ENCODE measurements at regions not wholly inside any gene's neighbourhood (a gene's known extent, or its start where the extent isn't known, plus 50 kb on each side); places are given as distances from the start of the nearest gene placed in this dataset.
"Not testable (repeated sequence)": the region's sequence is repeated elsewhere in the genome, so short reads cannot be mapped to it uniquely, and the experiment has no call there.

DNA sequence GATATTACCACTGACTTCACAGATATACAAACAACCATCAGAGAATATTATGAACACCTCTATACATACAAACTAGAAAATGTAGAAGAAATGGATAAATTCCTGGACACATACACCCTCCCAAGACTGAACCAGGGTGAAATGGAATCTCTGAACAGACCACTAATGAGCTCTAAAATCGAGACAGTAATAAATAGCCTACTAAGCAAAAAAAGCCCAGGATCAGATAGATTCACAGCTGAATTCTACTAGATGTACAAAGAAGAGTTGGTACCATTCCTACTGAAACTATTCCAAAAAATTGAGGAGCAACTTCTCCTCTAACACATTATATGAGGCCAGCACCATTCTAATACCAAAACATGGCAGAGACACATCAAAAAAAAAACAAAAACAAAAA is 837.7 kb downstream of the FSCB start:
- Histone ChIP-seq H3K9ac (ENCODE audit: low read length) (no peak overlapping the region), H3K4me2 (ENCODE audit: low read length) (no peak overlapping the region), H3K27me3 (ENCODE audit: low read length) (no peaks in the 10 kb centered on the region), H3F3A (ENCODE audit: low read length, unreplicated experiment) (no peaks in the 10 kb centered on the region), H3K4me3 (ENCODE audit: low read length) (no peak overlapping the region), H3K9me3 (ENCODE audit: low read length) (no peaks in the 10 kb centered on the region), H3K9me2 (replicated peaks; ENCODE audit: low read length) (no peaks in the 10 kb centered on the region), H3K4me1 (ENCODE audit: insufficient read depth, low read length) (no peaks in the 10 kb centered on the region), H3K36me3 (ENCODE audit: low read depth, low read length) (no peaks in the 10 kb centered on the region), H3K79me2 (ENCODE audit: low read length) (no peaks in the 10 kb centered on the region), H2AFZ (ENCODE audit: low read length) (no peak overlapping the region), H4K20me1 (ENCODE audit: low read length) (no peaks in the 10 kb centered on the region), H3K27ac (ENCODE audit: low read length) (no peak overlapping the region)
- POLR2A ChIA-PET (ENCODE audit: unreplicated experiment) = no interaction called here
- DNase-seq (no peak), ATAC-seq (no peak)
- no TSS peak for BruUV-seq (replicated peaks)
- intact Hi-C loops (cut with micrococcal nuclease) = no loop called here
- TF ChIP-seq EZH2 (IDR thresholded peaks at IDR 0.05; ENCODE audit: low read length, unreplicated experiment) (no peak), CTCF (conservative IDR thresholded peaks at IDR 0.05; ENCODE audit: low read depth, low read length) (no peak)
- CTCF ChIA-PET = no interaction called here

DNA sequence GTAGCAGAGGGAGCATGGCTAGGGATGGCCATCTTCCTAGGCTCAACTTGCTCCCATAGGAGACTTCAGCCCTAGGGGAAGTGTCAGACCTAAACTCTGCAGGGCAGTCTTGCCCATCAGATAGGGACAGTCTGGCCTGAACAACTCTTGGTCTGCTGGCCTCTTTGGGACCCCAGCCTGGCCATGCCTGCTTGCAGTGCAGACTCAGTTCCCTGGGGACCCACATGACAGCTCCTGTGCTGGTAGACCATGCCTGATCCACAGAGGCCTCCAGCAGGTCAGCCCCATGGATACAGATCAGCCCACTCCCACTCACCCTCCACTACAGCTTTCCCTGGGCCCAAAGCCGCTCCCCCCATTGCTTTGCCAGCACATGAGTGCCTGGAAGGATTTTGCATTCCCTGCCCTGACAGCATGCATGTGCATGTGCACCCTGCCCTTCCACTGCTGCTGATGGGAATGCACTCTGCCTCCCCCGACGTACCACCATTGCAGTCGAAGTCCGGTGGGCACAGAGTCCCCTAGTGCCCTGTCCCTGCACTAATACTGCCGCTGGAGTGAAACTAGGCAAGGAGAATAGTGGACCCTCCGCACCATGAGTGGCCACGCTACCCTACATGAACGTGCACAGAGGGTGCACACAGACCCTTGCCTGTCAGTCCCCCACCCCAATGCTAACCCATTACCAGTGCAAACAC is 841.4 kb downstream of the FSCB start:
- Histone ChIP-seq H3K9me2 (replicated peaks; ENCODE audit: low read length) (no peaks in the 10 kb centered on the region), H2AFZ (ENCODE audit: low read length) (no peak overlapping the region), H3K79me2 (ENCODE audit: low read length) (no peaks in the 10 kb centered on the region), H3K4me3 (ENCODE audit: low read length) (no peak overlapping the region), H3K9me3 (ENCODE audit: low read length) (no peaks in the 10 kb centered on the region), H3K4me2 (ENCODE audit: low read length) (no peak overlapping the region), H3F3A (ENCODE audit: low read length, unreplicated experiment) (no peaks in the 10 kb centered on the region), H3K36me3 (ENCODE audit: low read depth, low read length) (no peaks in the 10 kb centered on the region), H3K27me3 (ENCODE audit: low read length) (no peaks in the 10 kb centered on the region), H3K27ac (ENCODE audit: low read length) (no peak overlapping the region), H3K4me1 (ENCODE audit: insufficient read depth, low read length) (no peaks in the 10 kb centered on the region), H3K9ac (ENCODE audit: low read length) (no peak overlapping the region), H4K20me1 (ENCODE audit: low read length) (no peaks in the 10 kb centered on the region)
- intact Hi-C loops (cut with micrococcal nuclease) = no loop called here
- BruUV-seq (replicated peaks) = no TSS peak
- TF ChIP-seq EZH2phosphoT487 (IDR thresholded peaks at IDR 0.05; ENCODE audit: borderline replicate concordance, low read length) (no peak), EZH2 (IDR thresholded peaks at IDR 0.05; ENCODE audit: low read length, unreplicated experiment) (no peak), CTCF (conservative IDR thresholded peaks at IDR 0.05; ENCODE audit: low read depth, low read length) (no peak)
- POLR2A ChIA-PET (ENCODE audit: unreplicated experiment) = no interaction called here
- CTCF ChIA-PET = no interaction called here
- DNase-seq = no peak
- no peak for ATAC-seq

GRCh38 chr14:43655194-43655593 is 851.9 kb downstream of the FSCB start:
- not testable (repeated sequence) for H3F3A ChIP-seq (ENCODE audit: low read length, unreplicated experiment); BruUV-seq (replicated peaks)

More at GRCh38 chr14:43655194-43655593, 851.9 kb downstream of the FSCB start:
- H3K4me1 ChIP-seq (ENCODE audit: insufficient read depth, low read length); H2AFZ ChIP-seq (ENCODE audit: low read length); DNase-seq; H3K4me2 ChIP-seq (ENCODE audit: low read length); H3K27ac ChIP-seq (ENCODE audit: low read length); POLR2A ChIA-PET (ENCODE audit: unreplicated experiment); ATAC-seq; H3K79me2 ChIP-seq (ENCODE audit: low read length); H3K9me3 ChIP-seq (ENCODE audit: low read length); H4K20me1 ChIP-seq (ENCODE audit: low read length); intact Hi-C loops (cut with micrococcal nuclease); H3K27me3 ChIP-seq (ENCODE audit: low read length); H3K9me2 ChIP-seq (replicated peaks; ENCODE audit: low read length); H3K9ac ChIP-seq (ENCODE audit: low read length); H3K4me3 ChIP-seq (ENCODE audit: low read length); H3K36me3 ChIP-seq (ENCODE audit: low read depth, low read length); CTCF ChIA-PET: not testable (repeated sequence)

Measured in PC-3 (cell line).